MM.1S (cell line): ENCODE measurements at regions not wholly inside any gene's neighbourhood (a gene's known extent, or its start where the extent isn't known, plus 50 kb on each side); places are given as distances from the start of the nearest gene placed in this dataset.
"Not testable (repeated sequence)": the region's sequence is repeated elsewhere in the genome, so short reads cannot be mapped to it uniquely, and the experiment has no call there.

ENCODE experiments used
- CTCF ChIP-seq: fragments of 300-600 bp; sonication (generic); IDR thresholded peaks from 2 replicates; pipeline ENCODE4 v1.5.1; 2016; ENCODE audit warnings: antibody characterized with exemption, low read length, mixed read lengths
- EZH2 ChIP-seq: fragments of 300-600 bp; sonication (generic); optimal IDR thresholded peaks from 2 replicates; pipeline ENCODE3; 2017; ENCODE audit warnings: low read depth, mild to moderate bottlenecking, antibody characterized with exemption, low read length, mixed read lengths
- EZH2phosphoT487 ChIP-seq: fragments of 300-600 bp; sonication (generic); IDR thresholded peaks from 2 replicates; pipeline ENCODE4 v1.6.1; 2018; ENCODE audit warnings: antibody characterized with exemption, low read length

GRCh38 chr14:104402303-104402702 lies 177.3 kb upstream of the C14orf180 start:
- TF ChIP-seq CTCF, EZH2, EZH2phosphoT487: not testable (repeated sequence)
